H1 (cell line): ENCODE measurements at regions not wholly inside any gene's neighbourhood (a gene's known extent, or its start where the extent isn't known, plus 50 kb on each side); places are given as distances from the start of the nearest gene placed in this dataset.

Experiments
- CTCF ChIA-PET: fragments of 300-600 bp; sonication (Branson Sonifier 250); formaldehyde crosslinking; loops from one replicate; lab custom pipeline; 2021; ENCODE audit not compliant: partially characterized antibody; lab: Charles Lee
- POLR2A ChIA-PET: fragments of 300-600 bp; sonication (Branson Sonifier 250); formaldehyde crosslinking; loops from one replicate; lab custom pipeline; 2021; ENCODE audit warnings: inconsistent platforms; ENCODE audit not compliant: partially characterized antibody; lab: Charles Lee
- DNase-seq, 2 experiments: peaks; one replicate each; pipeline versions ENCODE4 v3.0.0 to v3.0.0-alpha.2; 2010 to 2022; ENCODE audit warnings: low spot score in 2 of 2, low read depth in 1 of 2, mixed read lengths in 1 of 2
- FAIRE-seq: peaks from 2 replicates; lab custom pipeline; 2011; peaks lifted over from hg19 to GRCh38; lab: Jason Lieb, UNC
- H2AFZ ChIP-seq: 2 replicates; pipeline ENCODE4 v1.8.1; 2012; ENCODE audit warnings: low read length, inconsistent platforms
- H2AK5ac ChIP-seq: 2 replicates; pipeline ENCODE4 v1.6.1; 2013; ENCODE audit warnings: low read depth, low read length
- H2BK120ac ChIP-seq: replicated peaks from 2 replicates; pipeline ENCODE3; 2013; ENCODE audit warnings: low read depth, low read length, inconsistent platforms
- H2BK12ac ChIP-seq: 2 replicates; pipeline ENCODE4 v1.6.1; 2013; ENCODE audit warnings: low read depth, low read length
- H2BK15ac ChIP-seq: 2 replicates; pipeline ENCODE4 v1.6.1; 2013; ENCODE audit warnings: low read length
- H2BK20ac ChIP-seq: 2 replicates; pipeline ENCODE4 v1.6.1; 2013; ENCODE audit warnings: low read length
- H2BK5ac ChIP-seq: 2 replicates; pipeline ENCODE4 v1.6.1; 2013; ENCODE audit warnings: low read depth, low read length
- H3K14ac ChIP-seq: 2 replicates; pipeline ENCODE4 v1.6.1; 2013; ENCODE audit warnings: inconsistent platforms; ENCODE audit not compliant: insufficient read length
- H3K18ac ChIP-seq: 2 replicates; pipeline ENCODE4 v1.6.1; 2013; ENCODE audit warnings: low read length; ENCODE audit errors: extremely low read depth
- H3K23ac ChIP-seq: 2 replicates; pipeline ENCODE4 v1.6.1; 2013; ENCODE audit warnings: inconsistent platforms; ENCODE audit not compliant: insufficient read length
- H3K23me2 ChIP-seq: 2 replicates; pipeline ENCODE4 v1.6.1; 2013; ENCODE audit warnings: low read depth, low read length
- H3K27ac ChIP-seq: 2 replicates; pipeline ENCODE4 v1.6.1; 2011; ENCODE audit warnings: low read depth, low read length, inconsistent platforms
- H3K27me3 ChIP-seq, 4 experiments: replicated peaks in 1 of 4; 1 replicate in 1 of 4; 2 replicates in 3 of 4; pipeline versions ENCODE4 v1.6.1 to v1.8.1; 2011 to 2013; ENCODE audit warnings: low read length in 3 of 4, mild to moderate bottlenecking in 3 of 4, inconsistent platforms in 2 of 4, mixed read lengths in 2 of 4, moderate library complexity in 1 of 4; ENCODE audit not compliant: control insufficient read depth in 3 of 4, insufficient read depth in 3 of 4; ENCODE audit errors: extremely low read depth in 1 of 4
- H3K36me3 ChIP-seq, 4 experiments: 2 replicates each; pipeline versions ENCODE4 v1.6.1 to v1.8.1; 2011 to 2013; ENCODE audit warnings: mild to moderate bottlenecking in 4 of 4, low read length in 3 of 4, moderate library complexity in 2 of 4, control low read depth in 1 of 4, inconsistent platforms in 1 of 4; ENCODE audit not compliant: insufficient read depth in 4 of 4, control insufficient read depth in 2 of 4
- H3K4ac ChIP-seq: replicated peaks from 2 replicates; pipeline ENCODE3; 2013; ENCODE audit warnings: low read length, low read depth, mixed read lengths, inconsistent platforms; ENCODE audit not compliant: insufficient read length
- H3K4me1 ChIP-seq, 4 experiments: replicated peaks in 1 of 4; 1 replicate in 1 of 4; 2 replicates in 3 of 4; pipeline versions ENCODE4 v1.6.1 to v1.8.1; 2011 to 2013; ENCODE audit warnings: low read length in 3 of 4, inconsistent platforms in 2 of 4, mixed read lengths in 1 of 4; ENCODE audit not compliant: insufficient read depth in 4 of 4, control insufficient read depth in 3 of 4
- H3K4me2 ChIP-seq, 2 experiments: 2 replicates each; pipeline versions ENCODE4 v1.6.1 to v1.8.1; 2011 to 2013; ENCODE audit warnings: low read depth in 2 of 2, low read length in 2 of 2, control low read depth in 1 of 2, inconsistent platforms in 1 of 2, mild to moderate bottlenecking in 1 of 2; ENCODE audit not compliant: insufficient read depth in 1 of 2
- H3K4me3 ChIP-seq, 4 experiments: fragments of 200-600, 300-600 bp in 1 of 4; sonication (generic), shearing (Covaris generic), sonication (Bioruptor Twin) in 1 of 4; 2 replicates each; pipeline versions ENCODE4 v1.5.1 to v1.8.1; 2011 to 2016; ENCODE audit warnings: low read length in 4 of 4, low read depth in 3 of 4, control low read depth in 2 of 4, inconsistent platforms in 2 of 4, mild to moderate bottlenecking in 2 of 4, mixed read lengths in 1 of 4, moderate library complexity in 1 of 4; ENCODE audit not compliant: insufficient read depth in 2 of 4; ENCODE audit errors: extremely low read depth in 1 of 4
- H3K56ac ChIP-seq: replicated peaks from 2 replicates; pipeline ENCODE3; 2013; ENCODE audit warnings: low read depth, mild to moderate bottlenecking, mixed read lengths, low read length, inconsistent platforms; ENCODE audit not compliant: insufficient read length
- H3K79me1 ChIP-seq: 2 replicates; pipeline ENCODE4 v1.6.1; 2013; ENCODE audit warnings: low read depth, low read length, control low read depth
- H3K79me2 ChIP-seq, 2 experiments: 2 replicates each; pipeline versions ENCODE4 v1.6.1 to v1.8.1; 2012 to 2013; ENCODE audit warnings: low read length in 2 of 2, mild to moderate bottlenecking in 2 of 2, inconsistent platforms in 1 of 2; ENCODE audit not compliant: insufficient read depth in 2 of 2, control insufficient read depth in 1 of 2
- H3K9ac ChIP-seq, 4 experiments: replicated peaks in 1 of 4; 1 replicate in 1 of 4; 2 replicates in 3 of 4; pipeline versions ENCODE4 v1.6.1 to v1.8.1; 2011 to 2013; ENCODE audit warnings: low read depth in 3 of 4, low read length in 3 of 4, control low read depth in 2 of 4, mild to moderate bottlenecking in 2 of 4, moderate library complexity in 2 of 4, inconsistent platforms in 1 of 4; ENCODE audit errors: extremely low read depth in 1 of 4
- H3K9me3 ChIP-seq, 2 experiments: 2 replicates each; pipeline versions ENCODE4 v1.6.1 to v1.8.1; 2012 to 2013; ENCODE audit warnings: mild to moderate bottlenecking in 2 of 2, moderate library complexity in 2 of 2, control low read depth in 1 of 2, inconsistent platforms in 1 of 2, low read depth in 1 of 2, low read length in 1 of 2, mixed read lengths in 1 of 2; ENCODE audit not compliant: insufficient read depth in 2 of 2
- H4K20me1 ChIP-seq, 2 experiments: replicated peaks in 1 of 2; 2 replicates each; pipeline versions ENCODE3 to v1.8.1; 2011 to 2013; ENCODE audit warnings: inconsistent platforms in 2 of 2, low read length in 2 of 2, mild to moderate bottlenecking in 1 of 2; ENCODE audit not compliant: insufficient read depth in 2 of 2, control insufficient read depth in 1 of 2
- H4K5ac ChIP-seq: 2 replicates; pipeline ENCODE4 v1.6.1; 2013; ENCODE audit warnings: low read length, low read depth, mixed read lengths, inconsistent platforms; ENCODE audit not compliant: insufficient read length
- H4K8ac ChIP-seq: 2 replicates; pipeline ENCODE4 v1.8.0; 2013; ENCODE audit warnings: mild to moderate bottlenecking, moderate library complexity, low read length, inconsistent platforms; ENCODE audit not compliant: insufficient read depth; ENCODE audit errors: extremely low read depth
- H4K91ac ChIP-seq: replicated peaks from 2 replicates; pipeline ENCODE3; 2013; ENCODE audit warnings: low read length, mixed read lengths, inconsistent platforms; ENCODE audit not compliant: insufficient read length
- BACH1 ChIP-seq: IDR thresholded peaks from 2 replicates; pipeline ENCODE4 v1.6.1; 2012; ENCODE audit warnings: low read length, improper control_type of control experiment
- CBX8 ChIP-seq: fragments of 300-800, 300-1000 bp; sonication (generic); IDR thresholded peaks from 2 replicates; pipeline ENCODE4 v1.7.1; 2016; ENCODE audit warnings: low read depth, low read length, borderline replicate concordance
- CEBPB ChIP-seq: IDR thresholded peaks from 2 replicates; pipeline ENCODE4 v1.6.1; 2012; ENCODE audit warnings: low read depth, low read length
- CHD2 ChIP-seq: IDR thresholded peaks from 2 replicates; pipeline ENCODE4 v1.6.1; 2012; ENCODE audit warnings: low read length, improper control_type of control experiment
- HDAC6 ChIP-seq: IDR thresholded peaks from one replicate; pipeline ENCODE4 v1.7.1; 2012; ENCODE audit warnings: low read depth, mild to moderate bottlenecking, inconsistent platforms, low read length, moderate library complexity
- KDM4A ChIP-seq: IDR thresholded peaks from one replicate; pipeline ENCODE4 v1.7.1; 2012; ENCODE audit warnings: low read depth, mild to moderate bottlenecking, moderate library complexity, low read length, inconsistent platforms; ENCODE audit not compliant: severe bottlenecking
- NANOG ChIP-seq: IDR thresholded peaks from 2 replicates; pipeline ENCODE4 v1.6.1; 2011; ENCODE audit warnings: low read length, low read depth, mild to moderate bottlenecking, inconsistent platforms; ENCODE audit not compliant: insufficient read depth, poor library complexity, severe bottlenecking
- PHF8 ChIP-seq: fragments of 200-600 bp; sonication (generic); conservative IDR thresholded peaks from 2 replicates; pipeline ENCODE4 v1.7.1; 2012; ENCODE audit warnings: low read depth, mild to moderate bottlenecking, inconsistent platforms, low read length, moderate library complexity
- RAD21 ChIP-seq, 2 experiments: IDR thresholded peaks in 1 of 2; conservative IDR thresholded peaks in 1 of 2; 2 replicates each; pipeline ENCODE4 v1.6.1; 2011; ENCODE audit warnings: low read depth in 2 of 2, low read length in 2 of 2, improper control_type of control experiment in 1 of 2, inconsistent platforms in 1 of 2, mild to moderate bottlenecking in 1 of 2, moderate library complexity in 1 of 2
- RFX5 ChIP-seq: IDR thresholded peaks from 2 replicates; pipeline ENCODE4 v1.6.1; 2011; ENCODE audit warnings: low read depth, low read length, improper control_type of control experiment, borderline replicate concordance
- SAP30 ChIP-seq: fragments of 300-600 bp; sonication (generic); IDR thresholded peaks from 2 replicates; pipeline ENCODE4 v1.7.1; 2012; ENCODE audit warnings: low read length, moderate library complexity, mild to moderate bottlenecking, inconsistent platforms; ENCODE audit not compliant: insufficient read depth, insufficient replicate concordance
- SIRT6 ChIP-seq: IDR thresholded peaks from one replicate; pipeline ENCODE4 v1.7.1; 2012; ENCODE audit warnings: low read length, inconsistent platforms
- SP4 ChIP-seq: IDR thresholded peaks from 2 replicates; pipeline ENCODE4 v1.6.1; 2012; ENCODE audit warnings: low read length, inconsistent platforms
- TAF1 ChIP-seq: IDR thresholded peaks from 2 replicates; pipeline ENCODE4 v1.6.1; 2011; ENCODE audit warnings: mild to moderate bottlenecking, low read depth, low read length
- TCF12 ChIP-seq: IDR thresholded peaks from 2 replicates; pipeline ENCODE4 v1.6.1; 2011; ENCODE audit warnings: low read depth, mild to moderate bottlenecking, low read length
- ZNF274 ChIP-seq: IDR thresholded peaks from 2 replicates; pipeline ENCODE4 v1.7.0; 2012; ENCODE audit warnings: low read length, borderline replicate concordance; ENCODE audit errors: extremely low read depth
- WGBS, 2 experiments: shearing (Covaris generic) in 1 of 2; methylation state at CpG; one replicate each; pipeline versions ENCODE4 v1.1.6 to v1.1.7; 2013 to 2015; ENCODE audit warnings: low lambda C conversion rate in 2 of 2, mixed read lengths in 2 of 2, inconsistent platforms in 1 of 2, low coverage in 1 of 2, missing lambda C conversion rate in 1 of 2; ENCODE audit not compliant: insufficient replicate concordance in 2 of 2, insufficient coverage in 1 of 2, insufficient read length in 1 of 2; ENCODE audit errors: extremely low coverage in 1 of 2, missing lambda C conversion rate in 1 of 2; 5-methylcytosine and 5-hydroxymethylcytosine counted together

- H3K27me3 ChIP-seq, result no peaks in the 10 kb centered on the region
- H3K23ac ChIP-seq, result no peak overlapping the region
- DNase-seq, result no peak
- no peak overlapping the region for H2BK12ac ChIP-seq
- no peak overlapping the region for H3K4me2 ChIP-seq
- no peaks in the 10 kb centered on the region for H3K9me3 ChIP-seq
- H3K27ac ChIP-seq, result no peak overlapping the region
- POLR2A ChIA-PET, result no interaction called here
- H3K79me2 ChIP-seq, result no peaks in the 10 kb centered on the region
- H4K91ac ChIP-seq, result no peak overlapping the region
- no peak overlapping the region for H2BK5ac ChIP-seq
- no peak for FAIRE-seq
- H3K4ac ChIP-seq, result no peak overlapping the region
- no peak overlapping the region for H3K18ac ChIP-seq
- H3K56ac ChIP-seq, result no peak overlapping the region
- no peaks in the 10 kb centered on the region for H3K4me1 ChIP-seq
- H2BK120ac ChIP-seq, result no peak overlapping the region
- no peak overlapping the region for H3K9ac ChIP-seq
- H3K36me3 ChIP-seq, result no peaks in the 10 kb centered on the region
- H2BK20ac ChIP-seq, result no peak overlapping the region
- no peak overlapping the region for H3K14ac ChIP-seq
- 94% methylated on average over 7 of the region's 7 CpGs; no CpG with 5 or more reads in 1 of the 2 experiments for WGBS, 2 experiments
- H4K20me1 ChIP-seq, result peaks cover 0 to 2% of the 10 kb centered on the region in 2 experiments
- no peak overlapping the region for H2AK5ac ChIP-seq
- no peak overlapping the region for H2BK15ac ChIP-seq
- no peaks in the 10 kb centered on the region for H3K79me1 ChIP-seq
- CTCF ChIA-PET, result interaction anchor here (0.6 to 1.1 kb wide), 5 partner anchors 28 to 480 kb away, joined by 3 to 5 read pairs (median 3); no protein-coding TSS in a partner anchor
- no peak overlapping the region for H4K5ac ChIP-seq
- no peak overlapping the region for H4K8ac ChIP-seq
- no peak overlapping the region for H2AFZ ChIP-seq
- no peaks in the 10 kb centered on the region for H3K23me2 ChIP-seq
- no peak overlapping the region for H3K4me3 ChIP-seq
- TF ChIP-seq RFX5 (no peak), SAP30 (no peak), BACH1 (no peak), TCF12 (no peak), CHD2 (no peak), NANOG (no peak), RAD21 (IDR thresholded peaks at IDR 0.05 in 1 of 2, conservative IDR thresholded peaks at IDR 0.05 in 1 of 2; ENCODE audit: low read depth in 2 of 2, low read length in 2 of 2) (no peak), CEBPB (no peak), KDM4A (no peak), SP4 (no peak), ZNF274 (no peak), CBX8 (no peak), TAF1 (no peak), SIRT6 (no peak), PHF8 (no peak), HDAC6 (no peak)
These were observed 529.9 kb downstream of the TCERG1L start for GRCh38 chr10:130781623-130782022.
